ENCODE measurements at regions not wholly inside any gene's neighbourhood (a gene's known extent, or its start where the extent isn't known, plus 50 kb on each side); places are given as distances from the start of the nearest gene placed in this dataset.

DNA sequence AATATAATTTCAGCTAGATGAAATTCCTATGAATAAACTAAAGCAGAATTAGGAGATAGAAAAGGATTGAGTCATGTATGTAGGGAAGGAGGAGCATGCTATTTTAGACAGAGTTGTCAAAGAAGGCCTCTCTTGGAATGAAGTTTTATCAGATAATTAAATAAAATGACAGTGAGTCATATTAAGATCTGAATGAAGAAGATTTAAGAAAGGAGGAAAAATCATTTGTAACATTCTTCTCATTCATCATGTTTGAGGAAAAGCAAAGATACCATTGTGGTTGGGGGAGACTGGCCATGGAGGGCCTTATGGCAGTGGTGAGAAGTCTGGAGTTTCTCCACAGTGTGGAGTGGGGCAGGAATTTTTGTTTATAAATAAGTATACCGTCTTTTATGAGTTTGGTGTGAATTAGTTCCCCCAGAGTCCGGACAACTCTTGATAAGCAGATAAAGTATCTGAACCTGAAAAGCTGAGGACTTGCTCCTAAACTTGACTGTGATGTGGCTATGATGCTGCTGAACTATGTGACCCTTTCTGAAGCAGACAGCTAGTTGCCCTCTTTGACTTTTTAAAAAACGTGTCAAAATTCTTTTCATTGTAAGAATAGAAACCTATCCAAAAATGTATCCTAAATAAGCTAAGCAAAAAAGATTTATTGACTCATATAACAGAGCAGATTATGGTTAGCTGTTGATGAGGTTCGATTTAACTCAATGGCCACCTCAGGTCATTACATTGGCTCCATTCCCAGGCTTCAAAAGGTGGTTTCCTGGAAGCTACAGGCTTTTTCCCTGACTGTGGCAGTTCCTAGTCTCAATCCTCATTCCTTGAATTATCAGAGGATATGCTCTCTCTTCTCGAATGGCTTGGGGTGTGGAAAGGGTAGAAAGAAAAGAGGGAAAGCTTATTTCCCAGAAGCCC, 90.8 kb downstream of the LHX9 start:
- H3K4me1 ChIP-seq (ENCODE audit: insufficient read depth, low read length), result no peaks in the 10 kb centered on the region
- no peaks in the 10 kb centered on the region for H3K27me3 ChIP-seq (ENCODE audit: insufficient read depth, low read length)
- no CpG with 5 or more reads among the region's 5 CpGs for WGBS (ENCODE audit: extremely low coverage, insufficient read length, low lambda C conversion rate)
- no peak overlapping the region for H4K8ac ChIP-seq (replicated peaks; ENCODE audit: insufficient read length, low read depth, low read length)
- Mint-ChIP-seq H3K27ac (no peak overlapping the region), H3K9me3 (peaks cover 18 to 19% of the 10 kb centered on the region in 2 experiments; a peak in 4 of 5 replicates), H3K4me1 (0 out of 4 replicates have a peak, but pooled peaks cover 0 to 6% of the 10 kb centered on the region in 2 experiments), H3K36me3 (ENCODE audit: insufficient read depth in 1 of 3, low read depth in 3 of 3) (peaks cover 2 to 8% (median 6%) of the 10 kb centered on the region in 3 experiments; a peak in 5 of 7 replicates), H3K27me3 (ENCODE audit: low read depth) (no peaks in the 10 kb centered on the region), H3K4me3 (no peak overlapping the region)
- H3K18ac ChIP-seq (ENCODE audit: insufficient read length, low read depth, low read length), result no peak overlapping the region
- no peaks in the 10 kb centered on the region for H3K23me2 ChIP-seq (ENCODE audit: insufficient read length, low read depth, low read length, poor library complexity, severe bottlenecking)
- H3K79me2 ChIP-seq (ENCODE audit: insufficient read depth, low read length), result no peaks in the 10 kb centered on the region
- no peak overlapping the region for H3K56ac ChIP-seq (ENCODE audit: insufficient read length, low read depth, low read length)
- no peak overlapping the region for H2AFZ ChIP-seq (ENCODE audit: low read length)
- no peaks in the 10 kb centered on the region for H4K20me1 ChIP-seq (ENCODE audit: control insufficient read depth, insufficient read depth, insufficient read length)
- no peak overlapping the region for H2BK5ac ChIP-seq (ENCODE audit: insufficient read length, low read length)
- no peak overlapping the region for H3K27ac ChIP-seq (ENCODE audit: insufficient read length, low read depth, low read length)
- no peak overlapping the region for H4K91ac ChIP-seq (ENCODE audit: insufficient read length, low read depth, low read length)
- no peak overlapping the region for H3K9ac ChIP-seq (ENCODE audit: extremely low read depth, insufficient read length, low read length)
- no peak overlapping the region for H4K5ac ChIP-seq (ENCODE audit: insufficient read length, low read depth, low read length)
- H3K79me1 ChIP-seq (ENCODE audit: insufficient read depth, low read depth, low read length, poor library complexity, severe bottlenecking), result no peaks in the 10 kb centered on the region
- no peak overlapping the region for H2BK20ac ChIP-seq (ENCODE audit: low read depth, low read length, poor library complexity, severe bottlenecking)
- no peak overlapping the region for H2BK12ac ChIP-seq (ENCODE audit: insufficient read length, low read depth, low read length)
- TF ChIP-seq, protein P1, sequence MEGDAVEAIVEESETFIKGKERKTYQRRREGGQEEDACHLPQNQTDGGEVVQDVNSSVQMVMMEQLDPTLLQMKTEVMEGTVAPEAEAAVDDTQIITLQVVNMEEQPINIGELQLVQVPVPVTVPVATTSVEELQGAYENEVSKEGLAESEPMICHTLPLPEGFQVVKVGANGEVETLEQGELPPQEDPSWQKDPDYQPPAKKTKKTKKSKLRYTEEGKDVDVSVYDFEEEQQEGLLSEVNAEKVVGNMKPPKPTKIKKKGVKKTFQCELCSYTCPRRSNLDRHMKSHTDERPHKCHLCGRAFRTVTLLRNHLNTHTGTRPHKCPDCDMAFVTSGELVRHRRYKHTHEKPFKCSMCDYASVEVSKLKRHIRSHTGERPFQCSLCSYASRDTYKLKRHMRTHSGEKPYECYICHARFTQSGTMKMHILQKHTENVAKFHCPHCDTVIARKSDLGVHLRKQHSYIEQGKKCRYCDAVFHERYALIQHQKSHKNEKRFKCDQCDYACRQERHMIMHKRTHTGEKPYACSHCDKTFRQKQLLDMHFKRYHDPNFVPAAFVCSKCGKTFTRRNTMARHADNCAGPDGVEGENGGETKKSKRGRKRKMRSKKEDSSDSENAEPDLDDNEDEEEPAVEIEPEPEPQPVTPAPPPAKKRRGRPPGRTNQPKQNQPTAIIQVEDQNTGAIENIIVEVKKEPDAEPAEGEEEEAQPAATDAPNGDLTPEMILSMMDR (conservative IDR thresholded peaks at IDR 0.05), result no peak
- H2BK120ac ChIP-seq (ENCODE audit: low read depth, low read length, poor library complexity, severe bottlenecking), result no peak overlapping the region
- no peaks in the 10 kb centered on the region for H3K9me3 ChIP-seq (ENCODE audit: control insufficient read depth, low read depth, low read length)
- no peak overlapping the region for H3K4me2 ChIP-seq (ENCODE audit: insufficient read depth, insufficient read length, low read length)
- no peak for DNase-seq
- no peak overlapping the region for H3T11ph ChIP-seq (ENCODE audit: low read length)
- H2BK15ac ChIP-seq (ENCODE audit: low read depth, low read length), result no peak overlapping the region
- no peak overlapping the region for H3K23ac ChIP-seq (ENCODE audit: insufficient read length, low read depth, low read length)
- no peak overlapping the region for H2AK5ac ChIP-seq (ENCODE audit: insufficient read length, low read length)
- no peak overlapping the region for H3K14ac ChIP-seq (ENCODE audit: insufficient read depth, low read length)
- H3K4ac ChIP-seq (ENCODE audit: low read depth, low read length), result no peak overlapping the region
